ENCODE measurements at regions not wholly inside any gene's neighbourhood (a gene's known extent, or its start where the extent isn't known, plus 50 kb on each side); places are given as distances from the start of the nearest gene placed in this dataset.

GRCh38 chr3:31132132-31132769 is 237.8 kb upstream of the GADL1 start:
- no peak for TF ChIP-seq ZFX (IDR thresholded peaks at IDR 0.05; ENCODE audit: borderline replicate concordance)
- TF ChIP-seq, protein P1, sequence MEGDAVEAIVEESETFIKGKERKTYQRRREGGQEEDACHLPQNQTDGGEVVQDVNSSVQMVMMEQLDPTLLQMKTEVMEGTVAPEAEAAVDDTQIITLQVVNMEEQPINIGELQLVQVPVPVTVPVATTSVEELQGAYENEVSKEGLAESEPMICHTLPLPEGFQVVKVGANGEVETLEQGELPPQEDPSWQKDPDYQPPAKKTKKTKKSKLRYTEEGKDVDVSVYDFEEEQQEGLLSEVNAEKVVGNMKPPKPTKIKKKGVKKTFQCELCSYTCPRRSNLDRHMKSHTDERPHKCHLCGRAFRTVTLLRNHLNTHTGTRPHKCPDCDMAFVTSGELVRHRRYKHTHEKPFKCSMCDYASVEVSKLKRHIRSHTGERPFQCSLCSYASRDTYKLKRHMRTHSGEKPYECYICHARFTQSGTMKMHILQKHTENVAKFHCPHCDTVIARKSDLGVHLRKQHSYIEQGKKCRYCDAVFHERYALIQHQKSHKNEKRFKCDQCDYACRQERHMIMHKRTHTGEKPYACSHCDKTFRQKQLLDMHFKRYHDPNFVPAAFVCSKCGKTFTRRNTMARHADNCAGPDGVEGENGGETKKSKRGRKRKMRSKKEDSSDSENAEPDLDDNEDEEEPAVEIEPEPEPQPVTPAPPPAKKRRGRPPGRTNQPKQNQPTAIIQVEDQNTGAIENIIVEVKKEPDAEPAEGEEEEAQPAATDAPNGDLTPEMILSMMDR (IDR thresholded peaks at IDR 0.05) = peak; percentile 75
